GM12873 (cell line): ENCODE measurements at regions not wholly inside any gene's neighbourhood (a gene's known extent, or its start where the extent isn't known, plus 50 kb on each side); places are given as distances from the start of the nearest gene placed in this dataset.

Source experiments
- CTCF ChIP-seq: IDR thresholded peaks from 2 replicates; pipeline ENCODE4 v1.5.1; 2012; ENCODE audit warnings: low read depth, mild to moderate bottlenecking, moderate library complexity, low read length, control low read depth; ENCODE audit not compliant: insufficient read depth; ENCODE audit errors: missing control alignments

- no peak for TF ChIP-seq CTCF
Observed at GRCh38 chr14:89543425-89543790, 126.4 kb upstream of the FOXN3 start.

GRCh38 chr14:89542786-89543424, 125.9 kb upstream of the FOXN3 start:
- no peak for TF ChIP-seq CTCF

GRCh38 chr14:89540830-89541470, 123.9 kb upstream of the FOXN3 start:
- no peak for TF ChIP-seq CTCF

- no peak for TF ChIP-seq CTCF
Observed at GRCh38 chr14:89540009-89540829, 123.2 kb upstream of the FOXN3 start.

GRCh38 chr14:89537911-89538310, 120.9 kb upstream of the FOXN3 start:
- peak; percentile 21 for TF ChIP-seq CTCF

- TF ChIP-seq CTCF = no peak
Observed at GRCh38 chr14:89534902-89535685, 118.1 kb upstream of the FOXN3 start.
